Thyroid gland (tissue), 4 donors: ENCODE measurements at regions not wholly inside any gene's neighbourhood (a gene's known extent, or its start where the extent isn't known, plus 50 kb on each side); places are given as distances from the start of the nearest gene placed in this dataset.
"Not testable (repeated sequence)": the region's sequence is repeated elsewhere in the genome, so short reads cannot be mapped to it uniquely, and the experiment has no call there.

ENCODE experiments used
- DNase-seq, 2 donors: peaks; one replicate each; pipeline ENCODE4 v3.0.0-alpha.2; 2019
- H3K27ac ChIP-seq, 3 donors: fragments of 200-600 bp; sonication (generic); 1 replicate in 2 of 3; 2 replicates in 1 of 3; pipeline ENCODE4 v1.5.1; 2016 to 2019; ENCODE audit warnings: mild to moderate bottlenecking in 1 of 3, moderate library complexity in 1 of 3
- H3K27me3 ChIP-seq: fragments of 200-600 bp; sonication (generic); one replicate; pipeline ENCODE4 v1.5.1; 2019
- H3K36me3 ChIP-seq, 2 donors: fragments of 200-600 bp; sonication (generic); one replicate each; pipeline ENCODE4 v1.5.1; 2016 to 2019
- H3K4me1 ChIP-seq, 2 donors: fragments of 200-600 bp; sonication (generic); one replicate each; pipeline ENCODE4 v1.5.1; 2017 to 2019
- H3K4me3 ChIP-seq, 3 donors: fragments of 200-600 bp; sonication (generic); replicated peaks in 1 of 3; 1 replicate in 2 of 3; 2 replicates in 1 of 3; pipeline ENCODE4 v1.5.1; 2016; ENCODE audit warnings: mild to moderate bottlenecking in 1 of 3
- H3K9me3 ChIP-seq: fragments of 200-600 bp; sonication (generic); one replicate; pipeline ENCODE4 v1.5.1; 2017
- POLR2A ChIP-seq, 2 donors: fragments of 450-650 bp; IDR thresholded peaks; one replicate each; pipeline ENCODE4 v1.6.1; 2017; ENCODE audit warnings: antibody characterized with exemption in 2 of 2, mild to moderate bottlenecking in 2 of 2, moderate library complexity in 1 of 2
- WGBS, 2 donors: methylation state at CpG; one replicate each; pipeline ENCODE4 v1.1.5; 2017; 5-methylcytosine and 5-hydroxymethylcytosine counted together
- intact Hi-C: fragments of 100-400 bp; cut with DNase I; formaldehyde crosslinking; loops from one replicate; pipeline ENCODE4 v1.15.1; 2023
- TF ChIP-seq, protein P1 (sequence below), 6 experiments: fragments of 200-600 bp in 3 of 6; fragments of 450-650 bp in 3 of 6; sonication (generic) in 3 of 6; IDR thresholded peaks; one replicate each; pipeline ENCODE4 v1.5.1; 2016 to 2019; ENCODE audit warnings: antibody characterized with exemption in 6 of 6, mild to moderate bottlenecking in 2 of 6, inconsistent platforms in 1 of 6, moderate library complexity in 1 of 6

DNA sequence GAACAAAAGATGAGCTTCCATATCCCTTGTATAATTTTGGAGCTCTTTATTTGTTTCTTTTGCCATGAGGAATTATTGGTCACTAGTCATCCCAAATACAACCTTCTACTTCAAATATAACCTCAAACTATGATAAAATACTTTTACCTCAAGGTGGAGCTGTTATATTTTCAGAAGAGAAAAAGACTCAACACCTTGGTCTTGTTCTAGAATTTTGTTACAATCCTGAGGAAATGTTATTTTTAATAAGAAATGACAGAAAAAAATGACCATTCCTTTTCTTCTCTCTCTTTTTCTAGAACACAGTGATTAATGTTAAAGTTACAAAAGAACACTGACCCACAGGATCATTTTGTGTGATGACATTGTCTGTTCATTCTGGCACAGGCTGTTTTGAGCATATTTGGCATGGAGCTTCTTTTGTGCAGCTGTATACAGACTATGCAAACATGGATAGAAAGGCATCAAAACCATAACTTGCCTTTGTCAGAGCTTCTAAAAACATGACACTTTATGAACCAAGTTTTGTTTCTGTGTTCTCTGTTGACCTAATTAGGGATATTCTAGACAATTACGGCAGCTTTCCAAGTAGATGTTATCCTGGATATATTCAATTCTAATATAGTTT is 159.6 kb upstream of the CTSO start:
- TF ChIP-seq, protein P1, sequence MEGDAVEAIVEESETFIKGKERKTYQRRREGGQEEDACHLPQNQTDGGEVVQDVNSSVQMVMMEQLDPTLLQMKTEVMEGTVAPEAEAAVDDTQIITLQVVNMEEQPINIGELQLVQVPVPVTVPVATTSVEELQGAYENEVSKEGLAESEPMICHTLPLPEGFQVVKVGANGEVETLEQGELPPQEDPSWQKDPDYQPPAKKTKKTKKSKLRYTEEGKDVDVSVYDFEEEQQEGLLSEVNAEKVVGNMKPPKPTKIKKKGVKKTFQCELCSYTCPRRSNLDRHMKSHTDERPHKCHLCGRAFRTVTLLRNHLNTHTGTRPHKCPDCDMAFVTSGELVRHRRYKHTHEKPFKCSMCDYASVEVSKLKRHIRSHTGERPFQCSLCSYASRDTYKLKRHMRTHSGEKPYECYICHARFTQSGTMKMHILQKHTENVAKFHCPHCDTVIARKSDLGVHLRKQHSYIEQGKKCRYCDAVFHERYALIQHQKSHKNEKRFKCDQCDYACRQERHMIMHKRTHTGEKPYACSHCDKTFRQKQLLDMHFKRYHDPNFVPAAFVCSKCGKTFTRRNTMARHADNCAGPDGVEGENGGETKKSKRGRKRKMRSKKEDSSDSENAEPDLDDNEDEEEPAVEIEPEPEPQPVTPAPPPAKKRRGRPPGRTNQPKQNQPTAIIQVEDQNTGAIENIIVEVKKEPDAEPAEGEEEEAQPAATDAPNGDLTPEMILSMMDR (IDR thresholded peaks at IDR 0.05) = peak in 1 of 6 experiments; percentile 24
- TF ChIP-seq POLR2A (IDR thresholded peaks at IDR 0.05) = no peak
- no peak overlapping the region for H3K27ac ChIP-seq
- no peaks in the 10 kb centered on the region for H3K9me3 ChIP-seq
- H3K27me3 ChIP-seq = no peaks in the 10 kb centered on the region
- WGBS, 2 donors = 83 to 87% methylated on average over 1 of the region's 1 CpG
- intact Hi-C loops = no loop called here
- H3K4me1 ChIP-seq = no peaks in the 10 kb centered on the region
- DNase-seq = no peak
- no peaks in the 10 kb centered on the region for H3K36me3 ChIP-seq
- H3K4me3 ChIP-seq = no peak overlapping the region

DNA sequence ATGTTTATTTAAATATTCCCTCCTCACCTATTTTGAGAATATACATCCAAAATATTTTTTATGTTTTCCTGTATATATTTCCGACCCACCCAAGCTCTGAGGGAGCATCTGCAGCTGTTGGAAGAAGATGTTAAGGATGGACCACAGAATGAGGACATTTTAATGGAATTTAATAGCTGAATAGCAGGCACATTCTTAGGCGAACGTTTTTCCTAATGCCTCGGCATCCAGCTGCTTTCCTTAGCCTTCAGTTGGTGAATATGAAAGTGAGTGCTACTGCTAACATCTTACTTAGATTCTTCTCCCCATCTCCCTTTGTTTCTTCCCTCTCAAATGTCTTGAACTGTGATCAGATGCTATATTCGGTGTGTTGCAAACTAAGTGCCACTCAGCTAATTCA is 158.0 kb upstream of the CTSO start:
- Histone ChIP-seq H3K9me3 (no peaks in the 10 kb centered on the region), H3K4me3 (no peak overlapping the region), H3K36me3 (no peaks in the 10 kb centered on the region), H3K4me1 (no peaks in the 10 kb centered on the region), H3K27ac (no peak overlapping the region), H3K27me3 (no peaks in the 10 kb centered on the region)
- intact Hi-C loops = no loop called here
- no peak for TF ChIP-seq POLR2A (IDR thresholded peaks at IDR 0.05)
- TF ChIP-seq, protein P1 (IDR thresholded peaks at IDR 0.05) = no peak
- WGBS, 2 donors = 55 to 59% methylated on average over 5 of the region's 5 CpGs
- DNase-seq = no peak

DNA sequence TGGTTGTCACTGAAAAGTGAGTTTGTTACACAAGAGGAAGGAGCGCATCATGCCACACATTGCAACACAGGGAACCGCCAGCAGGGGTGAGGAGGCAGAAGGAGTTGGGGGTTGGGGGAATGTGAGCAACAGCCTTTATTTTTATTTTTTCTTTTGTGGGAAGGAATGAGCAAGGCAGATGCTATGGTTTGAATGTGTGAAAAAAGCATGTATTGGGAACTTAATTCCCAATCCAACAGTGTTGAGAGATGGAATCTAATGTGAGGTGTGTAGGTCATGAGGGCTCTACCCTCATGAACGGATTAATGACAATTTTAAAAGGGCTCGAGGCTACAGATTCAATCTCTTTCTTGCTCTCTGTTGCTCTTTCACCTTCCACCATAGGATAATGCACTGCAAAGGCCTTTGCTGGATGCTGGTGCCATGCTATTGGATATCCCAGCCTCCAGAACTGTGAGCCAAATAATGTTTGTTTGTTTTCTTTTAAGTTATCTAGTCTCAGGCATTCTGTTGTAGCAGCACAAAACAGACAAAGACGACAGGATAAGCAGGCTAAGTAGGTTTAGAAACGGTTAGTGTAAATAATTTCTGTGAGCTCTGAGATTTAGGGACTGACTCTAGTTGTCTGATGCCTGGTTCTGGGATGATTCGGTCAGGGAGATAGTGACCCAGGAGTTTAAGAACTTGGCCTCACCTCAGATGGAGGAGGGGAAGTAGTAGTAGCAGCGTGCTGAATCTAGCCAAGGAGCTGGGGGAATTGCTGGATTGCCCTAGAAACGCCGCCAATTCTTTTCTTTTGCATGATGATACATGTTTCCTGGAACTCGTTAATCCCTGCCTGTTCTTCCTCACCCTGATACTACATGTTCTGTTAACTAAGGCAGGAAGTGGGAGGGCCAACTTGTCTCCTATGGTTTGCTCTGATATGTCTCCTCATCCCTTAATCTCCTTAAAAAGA is 156.6 kb upstream of the CTSO start:
- DNase-seq = no peak
- no peaks in the 10 kb centered on the region for H3K27me3 ChIP-seq
- no peaks in the 10 kb centered on the region for H3K36me3 ChIP-seq
- TF ChIP-seq, protein P1 (IDR thresholded peaks at IDR 0.05) = no peak
- no peak for TF ChIP-seq POLR2A (IDR thresholded peaks at IDR 0.05)
- intact Hi-C loops = no loop called here
- H3K27ac ChIP-seq = no peak overlapping the region
- H3K9me3 ChIP-seq = no peaks in the 10 kb centered on the region
- H3K4me1 ChIP-seq = no peaks in the 10 kb centered on the region
- no peak overlapping the region for H3K4me3 ChIP-seq
- WGBS, 2 donors = 56 to 71% methylated on average over 11 of the region's 11 CpGs

DNA sequence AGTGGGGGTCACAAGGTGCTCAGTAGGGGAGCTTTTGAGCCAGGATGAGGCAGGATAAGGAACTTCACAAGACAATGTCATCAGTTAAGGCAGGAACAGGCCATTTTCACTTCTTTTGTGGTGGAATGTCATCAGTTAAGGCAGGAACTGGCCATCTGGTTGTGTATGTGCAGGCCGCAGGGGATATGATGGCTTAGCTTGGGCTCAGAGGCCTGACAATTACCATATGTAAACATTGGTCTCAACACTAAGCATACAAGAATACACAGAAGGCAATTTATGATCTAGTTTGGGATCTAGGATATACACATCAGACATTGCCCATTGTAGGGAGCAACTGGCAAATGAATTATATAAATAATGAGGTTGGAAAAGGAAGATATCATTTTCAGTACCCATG is 155.4 kb upstream of the CTSO start:
- H3K27me3 ChIP-seq, H3K4me3 ChIP-seq, H3K4me1 ChIP-seq, H3K36me3 ChIP-seq, H3K27ac ChIP-seq, DNase-seq, H3K9me3 ChIP-seq, intact Hi-C loops: not testable (repeated sequence)
- 71 to 83% methylated on average over 1 of the region's 1 CpG for WGBS, 2 donors

DNA sequence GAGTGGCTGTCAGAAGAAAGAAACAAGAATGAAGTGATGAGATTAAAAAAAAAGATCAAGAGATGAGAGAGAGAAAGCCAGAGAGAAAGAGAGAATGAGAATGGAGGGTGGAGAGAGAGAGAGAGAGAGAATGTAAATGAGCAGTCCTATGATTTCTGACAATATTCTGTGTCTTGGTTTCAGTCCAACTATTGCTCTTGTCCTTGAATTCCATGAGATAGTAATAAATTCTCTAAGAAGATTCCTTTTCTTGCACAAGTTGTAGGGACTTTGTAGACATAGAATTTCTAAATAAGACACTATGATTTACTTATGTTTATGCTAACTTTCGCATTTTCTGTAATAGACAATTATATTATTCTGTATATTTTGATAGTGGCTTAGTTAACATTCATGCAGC is 149.6 kb upstream of the CTSO start:
- DNase-seq = no peak
- no peak for TF ChIP-seq POLR2A (IDR thresholded peaks at IDR 0.05)
- TF ChIP-seq, protein P1 (IDR thresholded peaks at IDR 0.05) = no peak
- H3K36me3 ChIP-seq = no peaks in the 10 kb centered on the region
- H3K9me3 ChIP-seq = no peaks in the 10 kb centered on the region
- no peaks in the 10 kb centered on the region for H3K27me3 ChIP-seq
- intact Hi-C loops = no loop called here
- H3K27ac ChIP-seq = no peak overlapping the region
- no peak overlapping the region for H3K4me3 ChIP-seq
- WGBS, 2 donors = 95 to 96% methylated on average over 1 of the region's 1 CpG
- no peaks in the 10 kb centered on the region for H3K4me1 ChIP-seq
